ENCODE measurements at regions not wholly inside any gene's neighbourhood (a gene's known extent, or its start where the extent isn't known, plus 50 kb on each side); places are given as distances from the start of the nearest gene placed in this dataset.

- Mint-ChIP-seq H3K4me3 (no peak overlapping the region), H3K9me3 (peaks cover 0 to 2% (median 0%) of the 10 kb centered on the region in 7 donors), H3K27me3 (ENCODE audit: low read depth in 3 of 3) (no peaks in the 10 kb centered on the region), H3K36me3 (no peaks in the 10 kb centered on the region), H3K4me1 (no peaks in the 10 kb centered on the region), H3K27ac (no peak overlapping the region)
- no peaks in the 10 kb centered on the region for H3K36me3 ChIP-seq (replicated peaks in 1 of 2; ENCODE audit: control insufficient read depth in 1 of 2, insufficient read depth in 2 of 2, low read length in 2 of 2)
- WGBS (ENCODE audit: insufficient coverage), result no CpG with 5 or more reads among the region's 3 CpGs
- H4K20me1 ChIP-seq (ENCODE audit: insufficient read depth, low read length), result no peaks in the 10 kb centered on the region
- intact Hi-C loops (cut with micrococcal nuclease), result no loop called here
- no peaks in the 10 kb centered on the region for H3K9me3 ChIP-seq (replicated peaks in 1 of 2; ENCODE audit: control insufficient read depth in 1 of 2, insufficient read depth in 1 of 2, low read length in 2 of 2)
- no peak overlapping the region for H3K4me2 ChIP-seq (replicated peaks; ENCODE audit: extremely low read depth, low read length, poor library complexity, severe bottlenecking)
- no peak for DNase-seq
- no peaks in the 10 kb centered on the region for H3K79me2 ChIP-seq (ENCODE audit: insufficient read depth, low read length)
- no peaks in the 10 kb centered on the region for H3K4me1 ChIP-seq (ENCODE audit: control insufficient read depth in 1 of 2, insufficient read depth in 2 of 2, low read length in 2 of 2)
- H3K9ac ChIP-seq (ENCODE audit: insufficient read depth, low read length, poor library complexity, severe bottlenecking), result no peak overlapping the region
- H2AFZ ChIP-seq (ENCODE audit: insufficient read depth, low read depth, low read length, poor library complexity, severe bottlenecking), result no peak overlapping the region
- no peak overlapping the region for H3K4me3 ChIP-seq (replicated peaks in 1 of 3; ENCODE audit: low read depth in 2 of 3, low read length in 3 of 3)
- H3K27me3 ChIP-seq (ENCODE audit: control insufficient read depth in 2 of 2, insufficient read depth in 2 of 2, low read length in 2 of 2), result no peaks in the 10 kb centered on the region
- no peak overlapping the region for H3K27ac ChIP-seq (ENCODE audit: low read depth in 1 of 2, low read length in 2 of 2)
- no peak for TF ChIP-seq CTCF (IDR thresholded peaks at IDR 0.05)
Measured at GRCh38 chr13:80642641-80643040, 301.7 kb upstream of the SPRY2 start.

- Histone ChIP-seq H3K4me2 (replicated peaks; ENCODE audit: extremely low read depth, low read length, poor library complexity, severe bottlenecking) (no peak overlapping the region), H2AFZ (ENCODE audit: insufficient read depth, low read depth, low read length, poor library complexity, severe bottlenecking) (no peak overlapping the region), H3K36me3 (replicated peaks in 1 of 2; ENCODE audit: control insufficient read depth in 1 of 2, insufficient read depth in 2 of 2, low read length in 2 of 2) (no peaks in the 10 kb centered on the region), H3K79me2 (ENCODE audit: insufficient read depth, low read length) (no peaks in the 10 kb centered on the region), H3K9ac (ENCODE audit: insufficient read depth, low read length, poor library complexity, severe bottlenecking) (no peak overlapping the region), H3K27ac (ENCODE audit: low read depth in 1 of 2, low read length in 2 of 2) (no peak overlapping the region), H4K20me1 (ENCODE audit: insufficient read depth, low read length) (no peaks in the 10 kb centered on the region), H3K4me1 (ENCODE audit: control insufficient read depth in 1 of 2, insufficient read depth in 2 of 2, low read length in 2 of 2) (no peaks in the 10 kb centered on the region), H3K9me3 (replicated peaks in 1 of 2; ENCODE audit: control insufficient read depth in 1 of 2, insufficient read depth in 1 of 2, low read length in 2 of 2) (no peaks in the 10 kb centered on the region), H3K4me3 (replicated peaks in 1 of 3; ENCODE audit: low read depth in 2 of 3, low read length in 3 of 3) (no peak overlapping the region), H3K27me3 (ENCODE audit: control insufficient read depth in 2 of 2, insufficient read depth in 2 of 2, low read length in 2 of 2) (no peaks in the 10 kb centered on the region)
- intact Hi-C loops (cut with micrococcal nuclease), result no loop called here
- DNase-seq, result no peak
- peaks cover 0 to 3% (median 0%) of the 10 kb centered on the region in 7 donors for H3K9me3 Mint-ChIP-seq
- H3K27me3 Mint-ChIP-seq (ENCODE audit: low read depth in 3 of 3), result peaks cover 0 to 1% (median 0%) of the 10 kb centered on the region in 3 donors
- H3K4me1 Mint-ChIP-seq, result peaks cover 3% of the 10 kb centered on the region
- no peaks in the 10 kb centered on the region for H3K36me3 Mint-ChIP-seq
- H3K27ac Mint-ChIP-seq, result no peak overlapping the region
- WGBS (ENCODE audit: insufficient coverage), result 83% methylated on average over 1 of the region's 1 CpG
- no peak for TF ChIP-seq CTCF (IDR thresholded peaks at IDR 0.05)
- no peak overlapping the region for H3K4me3 Mint-ChIP-seq
Measured at GRCh38 chr13:80633251-80633650, 292.3 kb upstream of the SPRY2 start.

Data from CD14-positive monocyte (primary cell).